Muscle of arm (tissue), 1 donor: ENCODE measurements at regions not wholly inside any gene's neighbourhood (a gene's known extent, or its start where the extent isn't known, plus 50 kb on each side); places are given as distances from the start of the nearest gene placed in this dataset.

Experiments
- DNase-seq: peaks from one replicate; pipeline ENCODE4 v3.0.0-alpha.2; 2013

DNA sequence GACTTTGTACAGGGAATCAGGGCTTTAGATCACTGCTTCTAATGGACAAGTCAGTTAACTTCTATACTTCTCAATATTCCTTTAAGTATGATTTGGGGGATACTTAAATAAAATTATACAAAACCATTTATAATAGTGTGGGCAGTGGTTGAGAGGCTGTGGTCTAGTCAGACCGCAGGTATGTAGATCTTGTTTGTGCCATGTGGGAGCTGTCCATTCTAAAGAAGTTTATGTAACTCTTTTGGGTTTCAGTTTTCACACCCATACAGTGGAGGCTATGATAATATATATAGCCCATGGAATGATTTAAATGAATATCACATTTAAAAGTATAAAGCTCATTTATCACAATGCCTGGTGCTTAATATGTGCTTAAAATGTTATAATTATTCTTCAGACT is 654.3 kb upstream of the KIF2B start:
- no peak for DNase-seq

- no peak for DNase-seq
Measured at GRCh38 chr17:53166731-53167130, 656.0 kb upstream of the KIF2B start.

GRCh38 chr17:53150101-53150698 is 672.5 kb upstream of the KIF2B start:
- DNase-seq: peak; percentile 6

DNA sequence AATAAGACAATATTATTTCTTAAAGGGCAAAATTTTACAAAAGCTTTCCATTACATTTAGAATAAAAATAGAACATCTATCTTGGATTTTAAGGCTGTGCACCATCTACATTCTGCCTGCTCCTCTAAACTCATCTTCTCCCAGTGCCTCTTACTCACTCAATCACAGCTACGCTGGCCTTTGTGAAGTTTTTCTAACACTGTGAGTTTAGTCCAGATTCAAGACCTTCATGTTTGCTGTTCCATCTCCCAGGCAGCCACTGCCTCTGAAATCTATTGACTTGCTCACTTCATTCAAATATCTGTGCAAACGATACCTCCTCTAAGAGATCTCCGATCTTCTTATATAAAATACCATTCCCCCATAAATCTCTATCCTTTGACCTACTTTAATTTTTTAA is 673.4 kb upstream of the KIF2B start:
- no peak for DNase-seq

- no peak for DNase-seq
Measured at GRCh38 chr17:53148058-53148457, 674.7 kb upstream of the KIF2B start.

DNA sequence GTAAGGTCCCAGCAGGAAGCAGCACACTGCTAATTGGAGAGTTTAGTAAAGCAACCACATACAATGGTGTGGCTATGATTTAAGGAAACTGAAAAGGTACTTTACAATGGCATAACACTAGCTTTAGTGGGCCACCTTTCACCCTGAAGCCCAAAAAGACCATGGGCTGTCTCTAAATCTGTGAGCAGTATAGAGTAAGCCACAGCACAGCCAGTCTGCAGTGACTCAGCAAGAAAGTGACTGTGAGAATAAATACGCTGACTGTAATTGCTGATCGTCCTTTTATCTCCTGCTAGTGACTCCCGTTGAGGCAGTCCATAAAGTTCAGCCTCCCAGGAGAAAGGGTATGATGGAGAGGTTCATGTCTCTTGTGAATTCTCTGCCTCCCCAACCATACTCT is 679.8 kb upstream of the KIF2B start:
- DNase-seq: no peak

DNA sequence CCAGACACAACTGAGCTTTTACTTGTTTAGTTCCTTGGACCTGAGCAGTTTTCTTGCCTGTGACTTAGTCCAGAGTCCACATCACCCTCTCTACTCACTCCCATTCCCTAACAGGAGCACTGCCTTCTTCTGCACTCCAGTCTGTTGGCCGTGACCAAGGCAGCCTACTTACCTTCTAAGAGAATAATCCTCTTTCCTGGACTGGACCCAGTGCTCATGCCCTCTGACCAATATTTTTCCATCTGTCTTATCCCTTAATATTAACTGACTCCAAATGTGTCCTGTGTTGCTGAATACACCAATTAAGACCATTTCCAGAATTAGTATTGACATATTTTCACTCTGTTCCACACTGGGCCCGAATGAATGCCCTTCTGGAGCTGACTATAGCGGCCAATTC is 681.0 kb upstream of the KIF2B start:
- no peak for DNase-seq

DNA sequence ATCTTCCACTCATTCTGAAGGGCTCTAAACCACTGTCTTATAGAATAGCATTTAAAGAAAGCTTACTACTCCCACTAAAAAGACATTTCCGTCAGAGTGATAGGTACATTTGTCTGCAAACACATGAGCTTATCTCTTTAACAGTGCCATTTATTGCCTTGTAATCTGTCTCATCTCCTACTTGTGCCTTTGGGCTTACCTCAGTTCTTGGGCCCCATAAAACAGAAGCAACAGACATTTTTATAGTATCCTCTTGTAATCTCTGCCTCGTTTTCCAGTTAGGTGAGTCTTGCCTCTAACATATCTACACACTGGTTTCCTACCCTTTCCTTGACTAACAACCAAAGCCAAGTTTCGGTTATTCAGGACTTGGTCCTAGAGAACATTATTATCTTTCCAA is 681.4 kb upstream of the KIF2B start:
- no peak for DNase-seq

- DNase-seq: peak; percentile 6
Measured at GRCh38 chr17:53137869-53138268, 684.9 kb upstream of the KIF2B start.

- DNase-seq: no peak
Measured at GRCh38 chr17:53135969-53136368, 686.8 kb upstream of the KIF2B start.

DNA sequence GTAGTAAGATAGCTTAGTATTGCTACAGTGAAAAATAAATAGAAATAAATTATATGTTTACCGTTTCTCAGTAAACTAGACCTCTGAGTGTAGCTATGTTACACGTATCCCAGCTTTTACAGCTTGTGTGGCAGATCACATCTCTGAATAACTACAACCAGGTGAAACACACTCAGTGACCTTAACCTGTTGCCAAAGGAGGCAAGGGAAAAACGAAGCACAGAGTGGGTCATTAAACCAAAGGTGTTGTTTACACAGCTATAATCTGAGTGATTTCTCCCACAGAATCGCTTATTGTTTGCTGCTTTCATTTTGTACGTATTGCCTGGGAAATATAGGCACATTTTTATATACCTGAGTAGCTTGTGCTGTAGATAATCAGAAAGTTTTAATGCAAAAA is 688.2 kb upstream of the KIF2B start:
- no peak for DNase-seq

GRCh38 chr17:53133876-53134275 is 688.9 kb upstream of the KIF2B start:
- DNase-seq: no peak

DNA sequence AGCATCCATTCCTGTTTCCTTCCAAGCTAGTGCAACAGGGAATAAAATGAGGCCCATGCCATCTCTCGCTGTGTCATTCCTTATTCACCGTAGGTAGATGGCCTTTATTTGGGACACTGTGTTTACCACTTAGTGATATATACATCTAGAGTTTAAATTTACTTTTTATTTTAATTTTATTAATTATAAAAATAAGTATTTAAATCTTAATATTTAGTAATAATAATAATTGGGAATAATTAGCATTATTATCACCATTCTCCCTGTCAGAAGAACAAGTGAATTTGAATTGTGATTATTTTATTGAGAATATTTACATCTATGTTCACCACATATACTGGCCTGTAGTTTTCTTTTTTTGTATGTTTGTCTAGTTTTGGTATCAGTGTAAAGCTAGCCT is 692.9 kb upstream of the KIF2B start:
- DNase-seq: no peak

DNA sequence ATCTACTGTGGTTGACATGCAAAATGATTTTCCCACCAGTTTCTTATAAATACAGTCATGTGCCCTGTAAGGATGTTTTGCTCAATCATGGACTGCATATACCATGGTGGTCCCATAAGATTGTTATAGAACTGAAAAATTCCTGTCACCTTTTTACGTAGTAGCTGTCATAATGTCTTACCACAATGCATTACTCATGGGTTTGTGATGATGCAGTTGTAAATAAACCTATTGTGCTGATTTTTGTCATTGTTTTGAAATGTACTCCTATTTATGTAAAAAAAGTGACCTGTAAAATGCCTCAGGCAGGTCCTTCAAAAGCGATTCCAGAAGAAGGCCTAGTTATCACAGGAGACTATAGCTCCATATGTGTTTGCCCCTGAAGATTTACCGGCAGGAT is 695.4 kb upstream of the KIF2B start:
- DNase-seq: no peak

GRCh38 chr17:53122966-53123365 is 699.8 kb upstream of the KIF2B start:
- DNase-seq: no peak

DNA sequence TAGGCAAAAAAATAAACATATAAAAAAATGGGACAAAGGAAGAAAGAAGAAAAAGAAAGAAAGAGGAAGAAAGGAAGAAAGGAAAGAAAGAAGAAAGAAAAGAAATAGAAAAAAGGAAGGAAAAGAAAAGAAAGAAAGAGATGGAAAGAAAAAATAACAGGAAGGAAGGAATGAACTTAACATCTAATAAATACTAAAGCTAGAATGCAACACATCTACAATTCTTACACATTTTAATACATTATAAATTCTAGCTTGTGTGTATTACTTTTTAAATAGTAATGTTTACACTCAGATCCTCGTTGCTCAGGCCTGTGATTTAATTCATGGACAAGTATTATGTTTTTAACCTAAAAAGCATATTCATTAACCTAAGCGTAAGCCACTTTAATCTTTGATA is 703.0 kb upstream of the KIF2B start:
- DNase-seq: no peak

DNA sequence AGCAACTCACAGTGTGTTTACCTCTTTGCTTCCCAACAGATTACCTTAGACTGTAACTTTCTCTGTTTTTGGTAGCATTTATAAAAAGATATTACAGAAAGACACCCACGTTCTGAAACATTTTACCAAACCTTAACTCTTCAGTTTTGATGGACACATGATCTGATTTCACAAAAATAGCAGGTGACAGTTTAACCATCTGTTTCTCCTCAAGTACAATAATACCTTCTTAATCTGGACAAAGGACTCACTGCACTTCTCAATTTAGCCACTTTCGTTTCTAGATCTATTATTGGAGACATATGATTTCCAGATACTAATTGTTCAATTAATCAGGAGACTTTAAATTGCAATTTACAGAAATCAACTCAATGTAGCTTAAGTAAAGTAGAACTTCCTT is 703.8 kb upstream of the KIF2B start:
- DNase-seq: no peak

DNA sequence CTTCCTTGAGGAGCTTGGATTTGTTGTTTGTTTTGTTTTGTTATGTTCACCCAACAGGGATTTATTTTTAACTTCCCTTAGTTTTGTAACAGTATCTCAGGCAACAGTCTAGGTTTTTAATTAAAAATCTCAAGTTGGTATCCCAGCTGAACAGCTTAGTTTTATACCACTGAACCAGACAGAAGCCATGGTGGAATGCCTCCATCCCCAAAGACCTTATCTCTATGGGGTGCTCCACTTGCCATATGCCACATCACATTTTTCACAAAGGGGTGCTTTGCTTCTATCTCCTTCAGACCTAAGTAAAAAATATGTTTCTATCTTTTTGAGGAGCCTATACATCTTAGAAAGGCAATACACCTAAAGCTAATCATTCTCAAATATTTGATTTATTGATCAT is 715.8 kb upstream of the KIF2B start:
- DNase-seq: no peak

- DNase-seq: no peak
Measured at GRCh38 chr17:53101706-53102105, 721.0 kb upstream of the KIF2B start.

DNA sequence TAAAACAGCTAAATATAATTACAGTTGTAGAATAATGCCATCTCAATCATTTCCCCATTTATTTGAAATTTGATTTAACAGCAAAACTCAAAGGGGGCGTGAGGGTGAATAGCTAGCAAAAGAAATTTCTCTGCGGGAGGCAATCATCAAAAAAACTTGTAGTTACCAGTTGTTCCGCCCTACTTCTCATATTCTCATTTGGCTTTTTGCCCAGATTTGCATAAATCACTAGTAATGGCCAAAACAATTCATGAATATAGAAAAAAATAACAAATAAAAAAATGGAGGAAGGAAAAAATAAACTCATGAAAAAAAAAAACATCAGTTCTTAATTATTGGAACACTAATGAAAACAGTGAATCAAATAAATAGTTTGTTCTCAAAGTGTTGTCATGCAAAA is 722.6 kb upstream of the KIF2B start:
- DNase-seq: peak; percentile 4

DNA sequence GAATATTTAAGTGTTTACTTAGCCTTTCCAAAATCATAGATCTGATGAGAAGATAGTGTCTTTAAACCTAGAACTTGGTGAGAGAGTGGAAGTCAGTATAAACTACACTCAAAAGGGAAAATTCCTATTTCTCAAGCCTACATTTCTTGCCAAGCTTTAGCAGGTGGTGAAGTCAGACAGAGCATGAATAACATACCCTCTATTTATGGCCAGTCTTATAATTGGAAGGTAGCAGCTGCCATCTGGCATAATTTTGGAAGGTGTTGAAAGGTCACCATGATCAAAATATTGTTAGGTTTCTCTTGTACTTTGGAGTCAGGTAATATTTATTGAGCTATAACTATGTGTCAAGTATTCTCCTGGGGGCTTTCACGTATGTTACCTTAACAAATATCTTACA is 729.3 kb upstream of the KIF2B start:
- no peak for DNase-seq

GRCh38 chr17:53092072-53092471 is 730.7 kb upstream of the KIF2B start:
- DNase-seq: no peak

DNA sequence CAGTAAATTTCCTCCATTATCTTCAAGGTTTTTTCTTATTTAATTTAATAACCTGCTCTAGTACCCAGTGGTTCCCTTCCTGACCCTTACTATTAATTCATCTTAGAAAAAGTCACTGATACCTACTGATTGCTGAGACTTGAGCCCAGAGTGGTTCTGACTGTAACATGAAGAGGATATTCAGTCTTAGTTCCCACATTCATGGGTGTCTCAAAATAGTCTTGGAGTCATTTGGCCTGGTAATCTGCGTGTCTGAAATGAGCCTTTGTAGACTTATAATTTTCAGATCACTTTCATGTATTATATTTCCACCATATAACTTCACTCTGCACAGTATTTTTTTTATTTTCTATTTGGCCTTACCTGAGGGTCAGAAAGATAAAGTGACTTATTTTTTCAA is 732.0 kb upstream of the KIF2B start:
- DNase-seq: no peak

- DNase-seq: no peak
Measured at GRCh38 chr17:53088481-53088880, 734.2 kb upstream of the KIF2B start.

- no peak for DNase-seq
Measured at GRCh38 chr17:53061446-53061845, 761.3 kb upstream of the KIF2B start.
